ENCODE measurements at regions not wholly inside any gene's neighbourhood (a gene's known extent, or its start where the extent isn't known, plus 50 kb on each side); places are given as distances from the start of the nearest gene placed in this dataset.

DNA sequence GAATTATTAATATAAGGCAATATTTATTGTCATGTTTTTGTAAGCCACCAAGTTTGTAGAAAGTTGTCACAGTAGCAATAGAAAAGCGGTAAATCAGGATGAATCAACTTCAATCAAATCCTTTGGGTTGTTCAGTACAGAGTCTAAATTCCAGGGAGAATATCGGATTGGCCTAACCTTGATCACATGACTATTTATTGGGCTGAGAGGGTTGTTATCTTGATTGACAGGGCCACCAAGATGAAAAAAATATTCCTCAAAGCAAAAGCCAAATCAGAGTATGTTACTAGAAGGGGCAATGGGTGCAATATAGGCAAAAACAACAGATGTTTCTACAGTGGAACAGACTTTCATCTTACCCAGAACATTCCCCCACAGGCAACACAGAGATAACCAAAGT is 270.0 kb downstream of the METTL4 start:
- DNase-seq = no peak

- no peak for DNase-seq
Measured at GRCh38 chr18:2302012-2302411, 269.3 kb downstream of the METTL4 start.

GRCh38 chr18:2302628-2303516 is 268.4 kb downstream of the METTL4 start:
- DNase-seq = no peak

DNA sequence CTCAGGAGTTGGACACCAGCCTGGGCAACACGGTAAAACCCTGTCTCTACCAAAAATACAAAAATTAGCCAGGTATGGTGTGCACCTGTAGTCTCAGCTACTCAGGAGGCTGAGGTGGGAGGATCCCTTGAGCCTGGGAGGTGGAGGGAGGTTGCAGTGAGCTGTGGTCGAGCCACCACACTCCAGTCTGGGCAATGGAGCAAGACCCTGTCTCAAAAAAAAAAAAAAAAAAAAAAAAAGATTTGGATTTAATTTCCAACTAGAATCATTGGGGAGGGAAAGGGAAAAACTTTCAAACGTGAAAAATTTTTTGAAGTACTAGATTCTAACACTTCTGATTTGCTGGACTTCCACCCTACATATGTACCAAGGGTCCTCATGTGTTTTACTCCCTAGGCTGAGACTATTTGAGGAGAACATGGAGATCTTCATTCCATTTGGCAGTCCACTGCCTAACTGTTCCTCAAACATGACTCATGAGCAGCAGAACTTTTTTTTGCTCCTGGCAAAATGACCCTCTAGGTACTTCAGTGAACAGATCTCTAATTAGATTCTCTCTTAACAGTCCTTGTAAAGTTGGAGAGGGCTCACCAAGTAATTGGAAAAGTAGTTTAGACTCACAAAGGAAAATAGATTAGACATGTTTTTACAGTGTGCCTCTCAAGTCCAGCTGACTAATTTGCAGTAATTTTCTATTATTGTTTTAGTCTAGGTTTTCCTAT is 267.6 kb downstream of the METTL4 start:
- DNase-seq = no peak

GRCh38 chr18:2304378-2305175 is 266.7 kb downstream of the METTL4 start:
- DNase-seq = no peak

GRCh38 chr18:2306606-2307005 is 264.7 kb downstream of the METTL4 start:
- DNase-seq = no peak

GRCh38 chr18:2310886-2311285 is 260.4 kb downstream of the METTL4 start:
- no peak for DNase-seq

GRCh38 chr18:2312440-2312839 is 258.9 kb downstream of the METTL4 start:
- no peak for DNase-seq

- DNase-seq = no peak
Measured at GRCh38 chr18:2313332-2313731, 258.0 kb downstream of the METTL4 start.

GRCh38 chr18:2316082-2316750 is 255.1 kb downstream of the METTL4 start:
- DNase-seq = no peak

DNA sequence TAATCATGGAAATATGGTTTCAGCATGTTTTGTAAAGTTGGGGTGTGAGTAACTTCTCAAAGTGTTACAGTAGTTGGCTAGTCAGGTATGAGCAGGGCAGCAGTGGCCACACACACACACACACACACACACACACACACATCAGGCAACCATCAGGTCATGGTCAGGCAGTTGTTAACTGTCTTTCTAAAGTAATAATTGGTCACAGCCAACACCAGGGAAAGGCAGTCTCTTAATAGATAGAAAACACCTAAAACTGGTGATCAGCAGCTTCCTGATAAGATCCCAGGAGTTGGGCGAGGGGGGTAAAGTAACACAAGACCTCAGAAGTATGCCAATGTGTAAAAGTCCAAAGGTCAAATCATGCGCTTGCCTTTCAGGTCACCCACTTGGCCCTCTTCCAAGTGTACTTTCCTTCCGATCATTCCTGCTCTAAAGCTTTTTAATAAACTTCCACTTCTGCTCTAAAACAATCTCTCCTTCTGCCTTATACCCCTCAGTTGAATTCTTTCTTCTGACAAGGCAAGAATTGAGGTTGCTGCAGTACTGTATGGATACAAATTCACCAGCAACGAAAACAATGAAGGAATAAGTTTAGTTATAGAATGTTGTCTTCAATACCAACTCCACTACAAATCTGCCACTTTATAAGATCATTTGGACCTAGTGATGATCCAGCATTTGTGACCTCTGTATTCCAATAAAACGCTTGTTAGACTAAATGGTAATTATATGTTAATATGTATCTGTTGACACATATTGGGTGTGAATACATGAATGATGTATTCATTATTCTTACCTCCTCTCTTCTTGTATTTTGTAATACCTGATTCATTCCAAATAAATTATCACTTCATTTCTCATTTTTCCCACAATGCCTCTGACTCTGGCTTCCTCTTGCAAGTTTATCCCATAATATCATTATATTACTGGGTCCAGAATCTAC is 254.3 kb downstream of the METTL4 start:
- DNase-seq = no peak

- no peak for DNase-seq
Measured at GRCh38 chr18:2324459-2324858, 246.8 kb downstream of the METTL4 start.

DNA sequence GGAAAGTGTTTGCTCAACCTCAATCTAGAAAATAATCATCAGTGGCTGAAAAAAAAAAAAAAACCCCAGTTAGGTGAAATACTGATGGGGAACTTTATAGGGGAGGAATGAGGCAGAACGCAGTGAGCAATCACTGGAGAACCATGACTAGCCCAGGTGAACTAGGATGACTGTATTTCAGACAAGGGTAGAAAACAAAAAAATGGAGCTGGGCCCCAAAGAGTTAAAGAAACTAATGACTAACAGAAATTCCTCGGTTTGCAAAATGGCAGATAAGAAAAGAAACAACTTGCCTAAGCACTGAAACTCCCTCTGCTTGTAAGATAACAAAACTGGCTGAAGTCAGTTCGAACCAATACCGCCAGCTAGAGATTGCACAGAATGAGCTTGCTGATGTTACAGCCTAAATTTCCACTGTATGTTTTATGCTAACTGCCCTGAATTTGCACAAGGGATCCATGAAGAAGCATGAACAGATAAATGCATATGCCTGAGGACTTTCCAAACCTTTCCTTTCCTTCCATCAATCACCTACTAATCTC is 245.9 kb downstream of the METTL4 start:
- no peak for DNase-seq

DNA sequence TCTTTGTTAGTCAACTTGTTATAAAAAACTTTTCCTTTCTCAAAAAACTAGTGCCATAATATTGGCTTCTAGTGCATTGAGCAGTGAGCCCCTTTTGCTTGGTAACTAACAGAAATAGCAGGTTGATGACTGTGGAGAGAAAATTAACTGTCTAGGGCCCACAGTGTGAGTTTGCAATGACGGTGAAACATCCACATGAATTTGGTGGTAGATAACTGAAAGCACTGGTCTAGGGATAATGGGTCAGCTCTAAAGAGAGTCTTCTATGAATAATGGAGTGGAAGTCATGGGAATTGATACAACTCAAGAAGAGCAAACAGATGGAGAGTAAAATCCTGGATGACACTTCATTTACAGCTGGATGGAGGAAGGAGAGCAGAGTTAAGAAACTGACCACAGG is 245.4 kb downstream of the METTL4 start:
- DNase-seq = no peak

- no peak for DNase-seq
Measured at GRCh38 chr18:2326999-2327398, 244.3 kb downstream of the METTL4 start.

DNA sequence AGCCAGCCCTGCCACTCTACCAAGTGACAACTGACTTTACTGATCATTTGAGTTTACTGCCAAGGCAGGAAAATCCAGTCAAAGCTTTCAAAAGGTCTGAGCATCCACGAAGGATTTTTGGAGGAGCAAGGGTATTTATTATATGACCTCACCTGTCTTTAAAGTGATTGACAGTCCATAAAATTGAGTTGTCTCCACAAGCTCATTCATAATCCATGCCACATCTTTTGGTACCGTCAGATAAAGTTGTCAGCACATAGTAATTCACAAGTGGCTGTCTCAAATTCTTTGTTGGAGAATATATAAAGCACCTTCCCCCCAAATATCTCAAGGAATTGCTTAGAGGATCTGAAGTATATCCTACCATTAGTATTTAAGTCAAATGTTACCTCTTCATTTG is 240.5 kb downstream of the METTL4 start:
- DNase-seq = no peak

DNA sequence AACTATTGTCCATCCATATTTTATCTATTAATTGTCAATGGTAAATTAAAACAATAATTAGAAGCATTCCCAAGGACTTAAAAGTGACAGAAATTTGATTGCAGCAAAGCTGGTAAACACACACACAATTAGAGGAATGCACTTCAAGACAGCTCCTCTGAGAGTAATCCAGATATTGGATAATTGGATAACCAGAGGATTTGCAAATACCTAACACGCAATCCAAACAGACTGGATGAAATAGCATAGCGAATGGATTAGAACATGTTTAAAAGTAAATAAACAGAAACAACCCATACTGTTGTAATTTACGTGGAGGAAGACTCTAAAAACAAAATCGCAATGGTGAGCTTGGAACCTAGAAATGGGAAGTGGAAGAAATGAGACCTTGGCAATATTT is 239.8 kb downstream of the METTL4 start:
- no peak for DNase-seq

DNA sequence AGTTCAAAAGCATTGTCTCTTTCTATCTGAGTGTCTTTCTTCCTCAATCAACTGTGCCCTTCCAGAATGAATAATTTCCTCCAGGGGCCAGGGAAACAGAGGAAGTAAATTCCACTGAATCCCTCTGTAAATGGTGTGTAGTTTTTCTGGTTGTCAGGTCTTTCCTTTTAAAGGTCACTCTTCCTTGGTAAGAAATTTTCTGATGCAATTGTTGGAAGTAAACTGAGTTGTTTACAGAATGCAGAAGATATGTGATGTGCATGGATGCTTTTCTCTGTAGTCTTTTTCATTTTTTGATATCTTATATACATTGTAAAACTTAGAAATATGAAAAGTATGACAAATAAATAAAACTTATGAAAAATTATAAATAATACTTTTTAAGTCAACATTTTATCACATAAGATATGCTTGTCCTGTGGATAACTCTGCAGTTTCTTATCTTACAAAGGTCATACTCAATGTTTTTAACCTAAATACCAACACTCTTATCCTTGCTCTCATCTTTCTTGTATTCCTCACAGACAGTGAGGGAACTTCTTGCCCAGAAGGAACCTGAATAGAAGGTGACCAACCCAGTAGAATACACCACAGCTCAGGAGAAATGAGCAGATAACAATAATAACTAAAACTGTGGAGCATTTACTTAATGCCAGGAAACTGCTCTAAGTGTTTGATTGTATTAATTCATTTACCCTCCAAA is 234.5 kb downstream of the METTL4 start:
- DNase-seq = no peak

- no peak for DNase-seq
Measured at GRCh38 chr18:2337552-2338141, 233.7 kb downstream of the METTL4 start.

DNA sequence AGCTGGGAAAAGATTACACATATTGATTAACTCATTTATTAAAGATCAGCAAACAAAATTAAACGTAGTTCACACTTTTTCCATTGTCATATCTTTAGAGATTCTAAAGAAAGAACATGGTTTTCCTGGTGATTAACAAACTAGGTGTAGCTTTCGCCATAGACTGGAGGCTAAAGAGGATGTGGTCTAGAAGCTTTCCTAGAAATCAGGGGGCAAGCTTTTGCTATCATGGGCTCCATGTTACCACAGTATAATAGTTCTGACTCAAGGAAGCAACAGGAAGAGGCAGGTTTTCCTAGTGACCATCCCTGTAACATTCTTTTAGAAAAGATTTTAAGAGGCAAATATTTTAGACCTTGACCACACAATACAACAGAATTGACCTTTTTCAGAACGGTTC is 232.7 kb downstream of the METTL4 start:
- DNase-seq = no peak

Data from NCI-H345 (cell line).